Spleen (tissue), 11 donors: ENCODE measurements at regions not wholly inside any gene's neighbourhood (a gene's known extent, or its start where the extent isn't known, plus 50 kb on each side); places are given as distances from the start of the nearest gene placed in this dataset.

ENCODE experiments used
- DNase-seq: peaks from one replicate; pipeline ENCODE4 v3.0.0-alpha.2; 2020
- H3K27ac ChIP-seq, 8 donors: fragments of 200-600 bp; sonication (generic) in 7 of 8; 1 replicate in 4 of 8; 2 replicates in 4 of 8; pipeline versions ENCODE4 v1.5.0 to v1.8.0; 2016 to 2021; ENCODE audit warnings: inconsistent platforms in 4 of 8, mild to moderate bottlenecking in 4 of 8, moderate library complexity in 1 of 8
- H3K27me3 ChIP-seq, 7 donors: fragments of 200-600 bp; sonication (generic) in 6 of 7; replicated peaks in 1 of 7; 1 replicate in 4 of 7; 2 replicates in 3 of 7; pipeline versions ENCODE4 v1.5.0 to v1.8.0; 2016 to 2021; ENCODE audit warnings: inconsistent platforms in 3 of 7, mild to moderate bottlenecking in 1 of 7
- H3K36me3 ChIP-seq, 6 donors: fragments of 200-600 bp; sonication (generic) in 5 of 6; 1 replicate in 4 of 6; 2 replicates in 2 of 6; pipeline versions ENCODE4 v1.5.0 to v1.8.0; 2016 to 2021; ENCODE audit warnings: inconsistent platforms in 2 of 6
- H3K4me1 ChIP-seq, 6 donors: fragments of 200-600 bp; sonication (generic) in 5 of 6; 1 replicate in 3 of 6; 2 replicates in 3 of 6; pipeline versions ENCODE4 v1.5.0 to v1.8.0; 2016 to 2021; ENCODE audit warnings: inconsistent platforms in 3 of 6
- H3K4me3 ChIP-seq, 8 donors: fragments of 200-600 bp; sonication (generic) in 7 of 8; 1 replicate in 4 of 8; 2 replicates in 4 of 8; pipeline versions ENCODE4 v1.5.0 to v1.8.0; 2016 to 2021; ENCODE audit warnings: inconsistent platforms in 4 of 8, mild to moderate bottlenecking in 4 of 8, moderate library complexity in 2 of 8
- H3K9me3 ChIP-seq, 8 donors: fragments of 200-600 bp; sonication (generic) in 7 of 8; 1 replicate in 4 of 8; 2 replicates in 4 of 8; pipeline versions ENCODE4 v1.5.0 to v1.8.0; 2016 to 2021; ENCODE audit warnings: inconsistent platforms in 4 of 8
- POLR2A ChIP-seq, 3 donors: fragments of 450-650 bp; IDR thresholded peaks; one replicate each; pipeline ENCODE4 v1.5.1; 2017; ENCODE audit warnings: antibody characterized with exemption in 3 of 3, mild to moderate bottlenecking in 1 of 3
- POLR2AphosphoS5 ChIP-seq, 3 donors: sonication (generic); formaldehyde crosslinking; IDR thresholded peaks; one replicate each; pipeline ENCODE4 v1.5.1; 2017; ENCODE audit warnings: antibody characterized with exemption in 3 of 3
- WGBS, 5 donors: extraction: QIAGEN DNeasy Blood & Tissue Kit in 3 of 5; methylation state at CpG; one replicate each; pipeline versions ENCODE4 v1.1.5 to v1.1.7; 2013 to 2018; 5-methylcytosine and 5-hydroxymethylcytosine counted together
- intact Hi-C: fragments of 100-400 bp; cut with DNase I; formaldehyde crosslinking; loops from one replicate; pipeline ENCODE4 v1.15.0; 2023; ENCODE audit warnings: low total_unique reads
- TF ChIP-seq, protein P1 (sequence below), 11 experiments: fragments of 200-600 bp in 7 of 11; fragments of 450-650 bp in 4 of 11; sonication (generic) in 4 of 11; IDR thresholded peaks in 8 of 11; conservative IDR thresholded peaks in 3 of 11; 1 replicate in 7 of 11; 2 replicates in 4 of 11; pipeline versions ENCODE4 v1.4.0 to v1.8.0; 2016 to 2021; ENCODE audit warnings: antibody characterized with exemption in 11 of 11, inconsistent platforms in 4 of 11, mild to moderate bottlenecking in 1 of 11
- donor health status: healthy with polysubstance abuse.
- donor health status: DM: no; HTN: no; CAD: no; lungs with moderate emphysema.
- donor health status: DM: no; HTN: no; CAD: no.
- donor health status: Bipolar disorder and iron deficiency.
- donor health status: healthy.
- donor health status: DM: no; HTN: no; CAD: no.
- donor health status: DM: yes; HTN: yes; CAD: no.

DNA sequence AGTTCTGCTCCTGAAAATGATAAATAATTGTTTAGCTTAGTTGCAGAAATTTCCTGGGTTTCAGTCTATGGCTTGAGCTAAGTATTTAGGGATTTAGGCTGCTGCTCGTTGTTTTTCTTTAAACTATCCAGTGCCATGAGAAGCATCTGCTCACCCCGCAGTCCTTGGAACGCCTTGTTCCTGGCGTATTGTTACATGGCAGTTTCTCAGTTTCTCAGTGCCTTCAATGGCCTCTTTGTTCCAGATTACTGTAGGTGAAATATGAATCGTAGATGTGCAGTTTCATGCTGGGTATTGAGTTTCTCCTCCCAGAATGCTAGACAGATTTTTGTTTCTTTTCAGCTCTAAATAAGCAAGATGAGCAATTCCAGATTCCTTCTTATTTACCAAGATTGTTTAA, 269.5 kb upstream of the GBE1 start:
- DNase-seq = no peak
- Histone ChIP-seq H3K27me3 (no peaks in the 10 kb centered on the region), H3K9me3 (no peaks in the 10 kb centered on the region), H3K27ac (no peak overlapping the region), H3K4me1 (no peaks in the 10 kb centered on the region), H3K4me3 (no peak overlapping the region), H3K36me3 (no peaks in the 10 kb centered on the region)
- intact Hi-C loops = no loop called here
- TF ChIP-seq, protein P1, sequence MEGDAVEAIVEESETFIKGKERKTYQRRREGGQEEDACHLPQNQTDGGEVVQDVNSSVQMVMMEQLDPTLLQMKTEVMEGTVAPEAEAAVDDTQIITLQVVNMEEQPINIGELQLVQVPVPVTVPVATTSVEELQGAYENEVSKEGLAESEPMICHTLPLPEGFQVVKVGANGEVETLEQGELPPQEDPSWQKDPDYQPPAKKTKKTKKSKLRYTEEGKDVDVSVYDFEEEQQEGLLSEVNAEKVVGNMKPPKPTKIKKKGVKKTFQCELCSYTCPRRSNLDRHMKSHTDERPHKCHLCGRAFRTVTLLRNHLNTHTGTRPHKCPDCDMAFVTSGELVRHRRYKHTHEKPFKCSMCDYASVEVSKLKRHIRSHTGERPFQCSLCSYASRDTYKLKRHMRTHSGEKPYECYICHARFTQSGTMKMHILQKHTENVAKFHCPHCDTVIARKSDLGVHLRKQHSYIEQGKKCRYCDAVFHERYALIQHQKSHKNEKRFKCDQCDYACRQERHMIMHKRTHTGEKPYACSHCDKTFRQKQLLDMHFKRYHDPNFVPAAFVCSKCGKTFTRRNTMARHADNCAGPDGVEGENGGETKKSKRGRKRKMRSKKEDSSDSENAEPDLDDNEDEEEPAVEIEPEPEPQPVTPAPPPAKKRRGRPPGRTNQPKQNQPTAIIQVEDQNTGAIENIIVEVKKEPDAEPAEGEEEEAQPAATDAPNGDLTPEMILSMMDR (IDR thresholded peaks at IDR 0.05 in 8 of 11, conservative IDR thresholded peaks at IDR 0.05 in 3 of 11) = no peak
- no peak for TF ChIP-seq POLR2A (IDR thresholded peaks at IDR 0.05)
- no peak for TF ChIP-seq POLR2AphosphoS5 (IDR thresholded peaks at IDR 0.05)
- WGBS, 5 donors = 85 to 97% (median 89%) methylated on average over 5 of the region's 5 CpGs

DNA sequence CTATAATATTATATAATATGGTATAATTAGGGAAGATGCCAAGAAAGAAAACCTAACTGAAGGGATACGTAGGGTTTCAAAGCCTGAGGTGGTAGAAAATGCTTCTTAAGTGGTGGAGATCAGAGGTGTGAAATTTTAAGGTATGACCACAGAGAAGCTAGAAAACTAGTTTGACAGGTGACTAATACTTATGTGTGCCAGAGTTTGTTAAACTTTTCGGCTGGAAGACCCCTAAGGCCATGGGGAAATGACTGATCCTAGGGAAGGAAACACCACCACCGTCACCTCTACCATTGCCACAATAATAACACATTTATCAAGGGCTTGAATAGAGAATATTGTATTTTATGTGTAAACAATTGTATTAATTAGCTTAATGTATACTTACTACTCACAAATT, 261.4 kb upstream of the GBE1 start:
- 70 to 90% (median 74%) methylated on average over 3 of the region's 3 CpGs for WGBS, 5 donors
- H3K27me3 ChIP-seq = no peaks in the 10 kb centered on the region
- H3K27ac ChIP-seq = no peak overlapping the region
- no peak for DNase-seq
- intact Hi-C loops = no loop called here
- TF ChIP-seq POLR2AphosphoS5 (IDR thresholded peaks at IDR 0.05) (no peak), POLR2A (IDR thresholded peaks at IDR 0.05) (no peak)
- TF ChIP-seq, protein P1 (IDR thresholded peaks at IDR 0.05 in 8 of 11, conservative IDR thresholded peaks at IDR 0.05 in 3 of 11) = no peak
- H3K4me1 ChIP-seq = peaks cover 0 to 14% (median 4%) of the 10 kb centered on the region in 6 donors
- H3K9me3 ChIP-seq = peaks cover 0 to 3% (median 0%) of the 10 kb centered on the region in 8 donors
- H3K4me3 ChIP-seq = no peak overlapping the region
- no peaks in the 10 kb centered on the region for H3K36me3 ChIP-seq

DNA sequence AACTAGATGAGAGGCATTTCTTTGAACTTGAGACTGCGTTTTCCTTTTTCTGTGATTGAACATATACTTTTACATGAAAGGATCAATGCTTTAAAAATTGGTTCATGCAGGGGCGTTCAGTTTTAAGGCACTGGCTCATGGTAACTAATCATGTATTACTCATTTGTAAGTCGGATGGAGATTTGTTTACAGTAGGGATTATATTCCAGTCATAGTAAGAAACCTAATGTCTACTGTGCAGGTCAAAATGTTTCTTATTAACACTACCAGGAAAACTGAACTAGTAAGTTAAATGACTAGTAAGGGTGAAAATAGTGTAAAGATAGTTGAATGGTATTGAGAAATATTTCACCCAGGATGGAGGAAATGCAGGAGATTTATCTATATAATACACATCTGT, 258.8 kb upstream of the GBE1 start:
- no peaks in the 10 kb centered on the region for H3K36me3 ChIP-seq
- no peak for DNase-seq
- peaks cover 0 to 9% (median 3%) of the 10 kb centered on the region in 6 donors for H3K4me1 ChIP-seq
- peaks cover 0 to 3% (median 0%) of the 10 kb centered on the region in 8 donors for H3K9me3 ChIP-seq
- no peaks in the 10 kb centered on the region for H3K27me3 ChIP-seq
- 85 to 91% (median 87%) methylated on average over 3 of the region's 3 CpGs for WGBS, 5 donors
- intact Hi-C loops = no loop called here
- H3K4me3 ChIP-seq = no peak overlapping the region
- no peak for TF ChIP-seq POLR2A (IDR thresholded peaks at IDR 0.05)
- TF ChIP-seq POLR2AphosphoS5 (IDR thresholded peaks at IDR 0.05) = no peak
- TF ChIP-seq, protein P1 (IDR thresholded peaks at IDR 0.05 in 8 of 11, conservative IDR thresholded peaks at IDR 0.05 in 3 of 11) = no peak
- no peak overlapping the region for H3K27ac ChIP-seq

DNA sequence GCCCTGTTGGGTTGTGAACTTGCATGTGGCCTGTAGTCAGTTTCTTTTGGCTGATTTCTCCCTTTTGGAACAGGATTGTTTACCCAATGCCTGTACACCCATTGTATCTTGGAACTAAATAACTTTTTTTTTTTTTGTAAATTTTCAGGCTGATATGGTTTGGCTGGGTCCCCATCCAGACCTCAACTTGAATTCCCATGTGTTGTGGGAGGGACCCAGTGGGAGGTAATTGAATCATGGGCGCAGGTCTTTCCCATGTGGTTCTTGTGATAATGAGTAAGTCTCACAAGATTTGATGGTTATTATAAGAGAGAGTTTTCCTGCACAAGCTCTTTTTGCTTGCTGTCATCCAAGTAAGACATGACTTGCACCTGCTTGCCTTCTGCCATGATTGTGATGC, 253.8 kb upstream of the GBE1 start:
- no peak for TF ChIP-seq POLR2AphosphoS5 (IDR thresholded peaks at IDR 0.05)
- TF ChIP-seq POLR2A (IDR thresholded peaks at IDR 0.05) = no peak
- TF ChIP-seq, protein P1 (IDR thresholded peaks at IDR 0.05 in 8 of 11, conservative IDR thresholded peaks at IDR 0.05 in 3 of 11) = no peak
- no peaks in the 10 kb centered on the region for H3K27me3 ChIP-seq
- H3K27ac ChIP-seq = no peak overlapping the region
- no peaks in the 10 kb centered on the region for H3K36me3 ChIP-seq
- intact Hi-C loops = no loop called here
- no peak overlapping the region for H3K4me3 ChIP-seq
- no peaks in the 10 kb centered on the region for H3K4me1 ChIP-seq
- DNase-seq = no peak
- H3K9me3 ChIP-seq = peaks cover 0 to 12% (median 3%) of the 10 kb centered on the region in 8 donors
- 90 to 97% (median 93%) methylated on average over 1 of the region's 1 CpG for WGBS, 5 donors
